Calu3 (cell line): ENCODE measurements at regions not wholly inside any gene's neighbourhood (a gene's known extent, or its start where the extent isn't known, plus 50 kb on each side); places are given as distances from the start of the nearest gene placed in this dataset.

ENCODE experiments used
- BruUV-seq: library from RNA; stranded (reverse); fragments of 400-500 nt; replicated peaks from 2 replicates; lab custom pipeline; 2021; lab: Mats Ljungman, UMichigan
- CTCF ChIA-PET: fragments of 300-600 bp; sonication (Branson Sonifier 250); formaldehyde crosslinking; loops from one replicate; lab custom pipeline; 2022; ENCODE audit warnings: antibody characterized with exemption; lab: Charles Lee
- DNase-seq: peaks from one replicate; pipeline ENCODE4 v3.0.0; 2022
- H3K27ac Mint-ChIP-seq: one replicate; pipeline ENCODE4 v1.8.0; 2022; ENCODE audit warnings: mixed read lengths; ENCODE audit not compliant: unreplicated experiment
- H3K27me3 Mint-ChIP-seq: one replicate; pipeline ENCODE4 v1.8.0; 2022; ENCODE audit warnings: mixed read lengths; ENCODE audit not compliant: unreplicated experiment
- H3K36me3 Mint-ChIP-seq: one replicate; pipeline ENCODE4 v1.8.0; 2022; ENCODE audit warnings: mild to moderate bottlenecking, moderate library complexity, mixed read lengths; ENCODE audit not compliant: insufficient read depth, unreplicated experiment
- H3K4me1 Mint-ChIP-seq: one replicate; pipeline ENCODE4 v1.8.0; 2022; ENCODE audit warnings: mild to moderate bottlenecking, low read depth, mixed read lengths; ENCODE audit not compliant: unreplicated experiment
- H3K4me3 Mint-ChIP-seq: one replicate; pipeline ENCODE4 v1.8.0; 2022; ENCODE audit warnings: mild to moderate bottlenecking, low read depth, moderate library complexity, mixed read lengths; ENCODE audit not compliant: unreplicated experiment
- H3K9me3 Mint-ChIP-seq: one replicate; pipeline ENCODE4 v1.8.0; 2022; ENCODE audit warnings: low read depth, mixed read lengths; ENCODE audit not compliant: unreplicated experiment
- intact Hi-C: fragments of 100-400 bp; cut with micrococcal nuclease; formaldehyde crosslinking; loops from one replicate; pipeline ENCODE4 v1.10.0; 2022; ENCODE audit not compliant: unreplicated experiment
- TF ChIP-seq, protein P1 (sequence below): fragments of 200-600 bp; IDR thresholded peaks from one replicate; pipeline ENCODE4 v1.8.0; 2022; ENCODE audit warnings: antibody characterized with exemption; ENCODE audit not compliant: unreplicated experiment

DNA sequence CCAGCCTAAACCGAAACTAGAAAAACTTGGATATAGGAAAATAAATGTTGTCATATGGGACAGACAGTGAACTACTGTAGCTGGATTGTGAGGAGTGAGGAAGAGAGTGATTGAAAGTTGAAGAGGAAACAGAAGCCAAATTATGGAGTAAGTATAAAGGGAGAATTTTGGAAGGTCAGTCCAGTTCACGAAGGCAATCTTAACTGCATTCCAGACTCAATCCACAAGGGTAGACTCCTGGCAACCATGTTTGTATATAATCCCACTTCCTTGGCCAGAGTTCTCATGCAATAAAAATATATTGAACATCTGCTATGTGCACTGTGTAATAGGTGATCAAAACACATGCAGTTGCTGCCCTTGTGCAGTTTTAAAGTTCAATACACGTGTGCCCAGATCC, 58.6 kb upstream of the CAMK2D start:
- Mint-ChIP-seq H3K4me1 (no peaks in the 10 kb centered on the region), H3K27me3 (no peaks in the 10 kb centered on the region), H3K27ac (no peak overlapping the region), H3K4me3 (no peak overlapping the region), H3K9me3 (no peaks in the 10 kb centered on the region), H3K36me3 (no peaks in the 10 kb centered on the region)
- CTCF ChIA-PET, result no interaction called here
- intact Hi-C loops, result no loop called here
- BruUV-seq, result no TSS peak
- DNase-seq, result no peak
- TF ChIP-seq, protein P1, sequence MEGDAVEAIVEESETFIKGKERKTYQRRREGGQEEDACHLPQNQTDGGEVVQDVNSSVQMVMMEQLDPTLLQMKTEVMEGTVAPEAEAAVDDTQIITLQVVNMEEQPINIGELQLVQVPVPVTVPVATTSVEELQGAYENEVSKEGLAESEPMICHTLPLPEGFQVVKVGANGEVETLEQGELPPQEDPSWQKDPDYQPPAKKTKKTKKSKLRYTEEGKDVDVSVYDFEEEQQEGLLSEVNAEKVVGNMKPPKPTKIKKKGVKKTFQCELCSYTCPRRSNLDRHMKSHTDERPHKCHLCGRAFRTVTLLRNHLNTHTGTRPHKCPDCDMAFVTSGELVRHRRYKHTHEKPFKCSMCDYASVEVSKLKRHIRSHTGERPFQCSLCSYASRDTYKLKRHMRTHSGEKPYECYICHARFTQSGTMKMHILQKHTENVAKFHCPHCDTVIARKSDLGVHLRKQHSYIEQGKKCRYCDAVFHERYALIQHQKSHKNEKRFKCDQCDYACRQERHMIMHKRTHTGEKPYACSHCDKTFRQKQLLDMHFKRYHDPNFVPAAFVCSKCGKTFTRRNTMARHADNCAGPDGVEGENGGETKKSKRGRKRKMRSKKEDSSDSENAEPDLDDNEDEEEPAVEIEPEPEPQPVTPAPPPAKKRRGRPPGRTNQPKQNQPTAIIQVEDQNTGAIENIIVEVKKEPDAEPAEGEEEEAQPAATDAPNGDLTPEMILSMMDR, result no peak

DNA sequence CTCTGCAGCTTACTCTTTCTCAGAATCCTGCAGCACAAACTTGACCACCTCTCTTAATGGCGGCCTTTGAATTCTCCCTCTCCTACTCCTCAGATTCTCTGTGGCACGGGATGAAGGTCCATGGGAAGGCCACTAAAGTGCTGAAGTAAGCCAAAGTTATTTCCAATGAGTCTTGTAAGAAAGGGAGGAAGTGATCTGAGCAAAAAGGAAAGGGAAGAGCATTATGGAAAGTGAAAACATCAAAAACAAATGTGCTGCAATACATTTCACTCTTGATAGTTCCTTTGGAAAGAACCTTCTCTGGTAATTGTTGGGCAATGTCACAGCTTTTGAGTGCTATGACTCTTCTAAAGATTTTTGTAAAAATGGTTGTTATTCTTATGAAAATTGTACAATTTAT, 54.3 kb upstream of the CAMK2D start:
- CTCF ChIA-PET, result no interaction called here
- BruUV-seq, result no TSS peak

DNA sequence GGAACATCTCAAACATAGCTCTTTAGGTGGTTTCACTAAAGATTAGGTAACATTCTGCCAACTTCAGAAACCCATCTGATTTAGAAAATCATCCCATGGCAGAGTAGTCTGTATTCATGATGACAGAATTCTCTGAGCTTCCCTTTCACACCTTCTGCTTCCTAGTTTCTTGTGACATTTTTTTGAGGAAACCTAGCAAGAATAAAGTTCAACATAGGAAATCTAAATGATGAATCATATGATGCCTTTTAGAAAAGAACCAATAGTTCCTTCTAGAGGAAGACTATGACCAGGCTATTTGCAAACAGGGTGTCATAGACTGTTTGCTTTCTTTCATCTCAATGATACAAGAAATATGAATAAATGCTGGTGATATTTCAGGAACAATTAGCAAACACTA, 49.8 kb upstream of the CAMK2D start:
- TF ChIP-seq, protein P1, result no peak
- no peak for DNase-seq
- no TSS peak for BruUV-seq
- Mint-ChIP-seq H3K4me1 (no peaks in the 10 kb centered on the region), H3K36me3 (no peaks in the 10 kb centered on the region), H3K27ac (no peak overlapping the region), H3K4me3 (no peak overlapping the region), H3K9me3 (no peaks in the 10 kb centered on the region), H3K27me3 (no peaks in the 10 kb centered on the region)
- CTCF ChIA-PET, result no interaction called here
- intact Hi-C loops, result loop anchor here (10.0 kb wide), 1 partner anchor 293 kb away; no protein-coding TSS in a partner anchor

More for the DNA sequence above, 54.3 kb upstream of the CAMK2D start:
- Mint-ChIP-seq H3K9me3 (no peaks in the 10 kb centered on the region), H3K27me3 (no peaks in the 10 kb centered on the region), H3K4me1 (no peaks in the 10 kb centered on the region), H3K4me3 (no peak overlapping the region), H3K27ac (no peak overlapping the region), H3K36me3 (no peaks in the 10 kb centered on the region)
- DNase-seq, result no peak
- TF ChIP-seq, protein P1, result no peak
- intact Hi-C loops, result loop anchor here (10.0 kb wide), 1 partner anchor 289 kb away; no protein-coding TSS in a partner anchor
